Large intestine (tissue), 3 donors: ENCODE measurements at regions not wholly inside any gene's neighbourhood (a gene's known extent, or its start where the extent isn't known, plus 50 kb on each side); places are given as distances from the start of the nearest gene placed in this dataset.

ENCODE experiments used
- DNase-seq, 2 donors: peaks; one replicate each; pipeline versions ENCODE4 v3.0.0 to v3.0.0-alpha.2; 2013
- H3K27ac ChIP-seq: one replicate; pipeline ENCODE4 v1.5.1; 2013; ENCODE audit warnings: low read length
- H3K27me3 ChIP-seq: 2 replicates; pipeline ENCODE4 v1.6.1; 2013; ENCODE audit warnings: low read length; ENCODE audit not compliant: control insufficient read depth, insufficient read depth
- H3K36me3 ChIP-seq: 2 replicates; pipeline ENCODE4 v1.6.1; 2013; ENCODE audit warnings: low read length; ENCODE audit not compliant: control insufficient read depth, insufficient read depth
- H3K4me1 ChIP-seq: one replicate; pipeline ENCODE4 v1.6.1; 2013; ENCODE audit warnings: low read length; ENCODE audit not compliant: control insufficient read depth, insufficient read depth
- H3K4me3 ChIP-seq: one replicate; pipeline ENCODE4 v1.5.1; 2013; ENCODE audit warnings: low read length
- H3K9me3 ChIP-seq: one replicate; pipeline ENCODE4 v1.6.1; 2013; ENCODE audit warnings: mild to moderate bottlenecking, low read depth, low read length, moderate library complexity; ENCODE audit not compliant: control insufficient read depth
- WGBS: methylation state at CpG from one replicate; pipeline ENCODE4 v1.1.5; 2013; ENCODE audit warnings: low lambda C conversion rate; ENCODE audit not compliant: insufficient coverage; 5-methylcytosine and 5-hydroxymethylcytosine counted together

GRCh38 chr6:135740580-135740979 is 110.9 kb upstream of the PDE7B start:
- Histone ChIP-seq H3K4me1 (no peaks in the 10 kb centered on the region), H3K27me3 (no peaks in the 10 kb centered on the region), H3K9me3 (no peaks in the 10 kb centered on the region), H3K27ac (no peak overlapping the region), H3K36me3 (no peaks in the 10 kb centered on the region), H3K4me3 (no peak overlapping the region)
- no peak for DNase-seq
- WGBS: no CpG with 5 or more reads among the region's 1 CpG

DNA sequence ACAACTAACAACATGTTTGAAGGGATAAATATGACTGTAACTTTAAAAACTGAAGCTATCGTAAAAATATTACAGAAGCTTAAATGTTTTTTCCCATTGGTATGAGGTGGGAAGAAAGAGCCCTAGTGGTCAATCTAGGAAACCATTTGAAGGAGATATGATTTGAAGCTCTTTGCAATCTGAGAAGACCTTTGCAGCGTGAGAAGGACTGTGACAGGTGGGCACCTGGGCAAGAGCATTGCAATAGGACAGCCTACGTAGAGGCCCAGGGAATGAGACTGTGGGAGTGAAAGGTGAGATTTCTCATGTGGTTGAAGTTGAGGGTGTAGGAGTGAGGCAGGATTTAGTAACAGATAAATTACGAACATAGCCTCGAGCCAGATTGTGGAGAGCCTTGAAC is 108.0 kb upstream of the PDE7B start:
- Histone ChIP-seq H3K27ac (no peak overlapping the region), H3K36me3 (no peaks in the 10 kb centered on the region), H3K27me3 (no peaks in the 10 kb centered on the region), H3K4me3 (no peak overlapping the region), H3K4me1 (no peaks in the 10 kb centered on the region), H3K9me3 (no peaks in the 10 kb centered on the region)
- WGBS: 100% methylated on average over 1 of the region's 5 CpGs
- no peak for DNase-seq

DNA sequence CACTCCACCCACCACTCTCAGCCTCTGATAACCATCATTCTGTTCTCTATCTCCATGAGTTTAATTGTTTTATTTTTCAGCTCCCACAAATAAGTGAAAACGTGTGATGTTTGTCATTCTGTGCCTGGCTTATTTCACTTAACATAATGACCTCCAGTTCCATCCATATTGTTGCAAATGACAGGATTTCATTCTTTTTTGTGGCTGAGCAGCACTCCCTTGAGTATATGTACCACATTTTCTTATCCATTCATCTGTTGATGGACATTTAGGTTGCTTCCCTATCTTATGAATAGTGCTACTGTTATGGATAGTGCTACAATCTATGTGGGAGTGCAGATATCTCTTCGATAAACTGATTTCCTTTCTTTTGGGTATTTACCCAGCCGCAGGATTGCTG is 103.3 kb upstream of the PDE7B start:
- 78% methylated on average over 3 of the region's 3 CpGs for WGBS
- DNase-seq: no peak
- Histone ChIP-seq H3K4me1 (no peaks in the 10 kb centered on the region), H3K36me3 (no peaks in the 10 kb centered on the region), H3K9me3 (no peaks in the 10 kb centered on the region), H3K27me3 (no peaks in the 10 kb centered on the region), H3K27ac (no peak overlapping the region), H3K4me3 (no peak overlapping the region)

- Histone ChIP-seq H3K36me3 (no peaks in the 10 kb centered on the region), H3K27ac (no peak overlapping the region), H3K27me3 (no peaks in the 10 kb centered on the region), H3K9me3 (no peaks in the 10 kb centered on the region), H3K4me3 (no peak overlapping the region), H3K4me1 (no peaks in the 10 kb centered on the region)
- DNase-seq: no peak
- WGBS: no CpG with 5 or more reads among the region's 1 CpG
Measured at GRCh38 chr6:135750081-135750480, 101.4 kb upstream of the PDE7B start.

- no peak for DNase-seq
- Histone ChIP-seq H3K36me3 (no peaks in the 10 kb centered on the region), H3K4me1 (no peaks in the 10 kb centered on the region), H3K4me3 (no peak overlapping the region), H3K27me3 (no peaks in the 10 kb centered on the region), H3K9me3 (no peaks in the 10 kb centered on the region), H3K27ac (no peak overlapping the region)
- WGBS: 67% methylated on average over 1 of the region's 3 CpGs
Measured at GRCh38 chr6:135753196-135753595, 98.3 kb upstream of the PDE7B start.

- Histone ChIP-seq H3K4me1 (no peaks in the 10 kb centered on the region), H3K27ac (no peak overlapping the region), H3K4me3 (no peak overlapping the region), H3K36me3 (no peaks in the 10 kb centered on the region), H3K27me3 (no peaks in the 10 kb centered on the region), H3K9me3 (no peaks in the 10 kb centered on the region)
- WGBS: 90% methylated on average over 2 of the region's 5 CpGs
- no peak for DNase-seq
Measured at GRCh38 chr6:135759831-135760230, 91.7 kb upstream of the PDE7B start.

GRCh38 chr6:135774006-135774405 is 77.5 kb upstream of the PDE7B start:
- no peak for DNase-seq
- H3K4me3 ChIP-seq: no peak overlapping the region
- WGBS: 57% methylated on average over 1 of the region's 1 CpG
- no peaks in the 10 kb centered on the region for H3K9me3 ChIP-seq
- H3K27me3 ChIP-seq: peaks cover 2% of the 10 kb centered on the region
- H3K36me3 ChIP-seq: no peaks in the 10 kb centered on the region
- H3K4me1 ChIP-seq: no peaks in the 10 kb centered on the region
- no peak overlapping the region for H3K27ac ChIP-seq

DNA sequence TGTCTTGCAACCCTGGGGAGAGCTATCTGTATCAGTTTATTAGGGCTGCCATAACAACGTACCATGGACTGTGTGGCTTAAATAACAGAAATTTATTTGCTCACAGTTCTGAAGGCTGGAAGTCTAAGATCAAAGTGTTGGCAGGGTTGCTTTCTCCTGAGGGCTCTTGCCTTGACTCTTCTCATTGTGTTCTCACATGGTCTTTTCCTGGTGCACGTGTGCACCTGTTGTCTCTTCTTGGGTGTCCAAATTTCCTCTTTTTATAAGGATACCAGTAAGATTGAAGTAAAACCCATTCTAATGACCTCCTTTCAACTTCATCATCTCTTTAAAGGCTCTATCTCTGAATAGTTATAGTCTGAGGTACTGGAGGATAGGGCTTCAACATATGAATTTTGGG is 72.3 kb upstream of the PDE7B start:
- Histone ChIP-seq H3K9me3 (no peaks in the 10 kb centered on the region), H3K4me3 (no peak overlapping the region), H3K27me3 (peaks cover 2% of the 10 kb centered on the region), H3K36me3 (no peaks in the 10 kb centered on the region), H3K4me1 (no peaks in the 10 kb centered on the region), H3K27ac (no peak overlapping the region)
- no peak for DNase-seq
- WGBS: no CpG with 5 or more reads among the region's 2 CpGs

GRCh38 chr6:135780326-135780725 is 71.2 kb upstream of the PDE7B start:
- Histone ChIP-seq H3K4me1 (no peaks in the 10 kb centered on the region), H3K36me3 (no peaks in the 10 kb centered on the region), H3K27ac (no peak overlapping the region), H3K9me3 (no peaks in the 10 kb centered on the region), H3K27me3 (peaks cover 2% of the 10 kb centered on the region), H3K4me3 (no peak overlapping the region)
- no peak for DNase-seq
- 100% methylated on average over 1 of the region's 1 CpG for WGBS

DNA sequence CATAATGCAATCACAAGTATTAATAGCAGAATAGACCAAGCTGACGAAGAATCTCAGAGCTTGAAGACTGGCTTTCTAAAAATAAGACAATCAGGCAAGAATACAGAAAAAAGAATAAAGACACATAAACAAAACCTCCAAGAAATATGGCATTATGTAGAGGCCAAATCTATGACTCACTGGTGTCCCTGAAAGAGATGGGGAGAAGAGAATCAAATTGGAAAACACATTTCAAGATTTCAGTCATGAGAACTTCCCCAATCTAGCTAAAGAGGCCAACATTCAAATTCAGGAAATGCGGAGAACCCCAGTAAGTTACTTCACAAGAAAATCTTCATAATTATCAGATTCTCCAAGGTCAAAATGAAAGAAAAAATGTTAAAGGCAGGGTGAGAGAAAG is 69.0 kb upstream of the PDE7B start:
- Histone ChIP-seq H3K9me3 (no peaks in the 10 kb centered on the region), H3K27me3 (no peaks in the 10 kb centered on the region), H3K4me3 (no peak overlapping the region), H3K4me1 (no peaks in the 10 kb centered on the region), H3K36me3 (no peaks in the 10 kb centered on the region), H3K27ac (no peak overlapping the region)
- WGBS: no CpG with 5 or more reads among the region's 2 CpGs
- no peak for DNase-seq

GRCh38 chr6:135784507-135784906 is 67.0 kb upstream of the PDE7B start:
- Histone ChIP-seq H3K36me3 (no peaks in the 10 kb centered on the region), H3K27me3 (no peaks in the 10 kb centered on the region), H3K9me3 (no peaks in the 10 kb centered on the region), H3K27ac (no peak overlapping the region), H3K4me1 (no peaks in the 10 kb centered on the region), H3K4me3 (no peak overlapping the region)
- no peak for DNase-seq
- WGBS: 92% methylated on average over 2 of the region's 2 CpGs
